IMR-90 (cell line): ENCODE measurements at regions not wholly inside any gene's neighbourhood (a gene's known extent, or its start where the extent isn't known, plus 50 kb on each side); places are given as distances from the start of the nearest gene placed in this dataset.

ENCODE experiments used
- ATAC-seq: fragments of 200-7000 bp; cut with Tn5 transposase; 2 replicates; pipeline ENCODE4 v1.9.1; 2020; ENCODE audit warnings: low read depth, mild to moderate bottlenecking, moderate library complexity
- BruUV-seq: library from RNA; stranded (reverse); fragments of 400-500 nt; replicated peaks from 2 replicates; lab custom pipeline; 2021; lab: Mats Ljungman, UMichigan
- CTCF ChIA-PET: fragments of 300-600 bp; formaldehyde crosslinking; extraction: SDS; loops from one replicate; lab custom pipeline; 2021; ENCODE audit warnings: antibody characterized with exemption; lab: Yijun Ruan, JAX
- POLR2A ChIA-PET: fragments of 300-600 bp; sonication (Branson Sonifier 250); formaldehyde crosslinking; loops from one replicate; lab custom pipeline; 2022; ENCODE audit warnings: antibody characterized with exemption; ENCODE audit not compliant: unreplicated experiment; lab: Charles Lee
- DNase-seq: peaks from one replicate; pipeline ENCODE4 v3.0.0; 2013
- H2AFZ ChIP-seq: replicated peaks from 2 replicates; pipeline ENCODE3; 2013; ENCODE audit warnings: low read length, mild to moderate bottlenecking; ENCODE audit not compliant: poor library complexity
- H2AK5ac ChIP-seq: 2 replicates; pipeline ENCODE4 v1.6.1; 2013; ENCODE audit warnings: low read depth, low read length, inconsistent platforms
- H2AK9ac ChIP-seq: replicated peaks from 2 replicates; pipeline ENCODE3; 2013; ENCODE audit warnings: mild to moderate bottlenecking, low read depth, low read length, moderate library complexity; ENCODE audit not compliant: poor library complexity
- H2BK120ac ChIP-seq: 2 replicates; pipeline ENCODE4 v1.6.1; 2013; ENCODE audit warnings: low read depth, low read length, inconsistent platforms
- H2BK15ac ChIP-seq: 3 replicates; pipeline ENCODE4 v1.6.1; 2013; ENCODE audit warnings: low read depth, low read length, inconsistent platforms
- H2BK20ac ChIP-seq: 2 replicates; pipeline ENCODE4 v1.6.1; 2013; ENCODE audit warnings: low read depth, mild to moderate bottlenecking, inconsistent platforms, low read length, moderate library complexity
- H2BK5ac ChIP-seq: 2 replicates; pipeline ENCODE4 v1.6.1; 2013; ENCODE audit warnings: mild to moderate bottlenecking, low read depth, low read length, inconsistent platforms; ENCODE audit not compliant: poor library complexity, severe bottlenecking
- H3K14ac ChIP-seq: replicated peaks from 2 replicates; pipeline ENCODE4 v1.6.1; 2013; ENCODE audit warnings: low read depth, low read length, inconsistent platforms
- H3K18ac ChIP-seq: 2 replicates; pipeline ENCODE4 v1.6.1; 2013; ENCODE audit warnings: low read depth, low read length, control low read depth
- H3K23ac ChIP-seq: 2 replicates; pipeline ENCODE4 v1.6.1; 2013; ENCODE audit warnings: low read depth, low read length, inconsistent platforms
- H3K27ac ChIP-seq: 2 replicates; pipeline ENCODE4 v1.5.1; 2013; ENCODE audit warnings: mild to moderate bottlenecking, control low read depth, low read length; ENCODE audit not compliant: insufficient read depth
- H3K27me3 ChIP-seq: 2 replicates; pipeline ENCODE4 v1.6.1; 2013; ENCODE audit warnings: low read length; ENCODE audit not compliant: control insufficient read depth, insufficient read depth
- H3K36me3 ChIP-seq: 2 replicates; pipeline ENCODE4 v1.6.1; 2013; ENCODE audit warnings: low read length, mixed read lengths; ENCODE audit not compliant: control insufficient read depth, insufficient read depth
- H3K4ac ChIP-seq: 2 replicates; pipeline ENCODE4 v1.6.1; 2013; ENCODE audit warnings: low read depth, low read length, inconsistent platforms
- H3K4me1 ChIP-seq: 2 replicates; pipeline ENCODE4 v1.6.1; 2013; ENCODE audit warnings: low read length, mixed read lengths; ENCODE audit not compliant: control insufficient read depth, insufficient read depth
- H3K4me2 ChIP-seq: 2 replicates; pipeline ENCODE4 v1.6.1; 2013; ENCODE audit warnings: low read depth, mild to moderate bottlenecking, control low read depth, low read length, moderate library complexity
- H3K4me3 ChIP-seq: 2 replicates; pipeline ENCODE4 v1.5.1; 2013; ENCODE audit warnings: low read depth, mild to moderate bottlenecking, control low read depth, low read length, moderate library complexity; ENCODE audit not compliant: insufficient read depth
- H3K56ac ChIP-seq: 2 replicates; pipeline ENCODE4 v1.6.1; 2013; ENCODE audit warnings: low read length, inconsistent platforms; ENCODE audit not compliant: insufficient read depth; ENCODE audit errors: extremely low read depth
- H3K79me1 ChIP-seq, 2 experiments: 2 replicates each; pipeline ENCODE4 v1.6.1; 2013; ENCODE audit warnings: low read length in 2 of 2, inconsistent platforms in 1 of 2, low read depth in 1 of 2
- H3K9ac ChIP-seq: 2 replicates; pipeline ENCODE4 v1.6.1; 2013; ENCODE audit warnings: low read depth, low read length, control low read depth
- H3K9me1 ChIP-seq: 2 replicates; pipeline ENCODE4 v1.6.1; 2013; ENCODE audit warnings: low read length, inconsistent platforms; ENCODE audit not compliant: insufficient read depth
- H3K9me3 ChIP-seq: 2 replicates; pipeline ENCODE4 v1.6.1; 2013; ENCODE audit warnings: low read length; ENCODE audit not compliant: control insufficient read depth, insufficient read depth
- H4K20me1 ChIP-seq: 2 replicates; pipeline ENCODE4 v1.6.1; 2013; ENCODE audit warnings: low read length, inconsistent platforms; ENCODE audit not compliant: insufficient read depth
- H4K5ac ChIP-seq: 2 replicates; pipeline ENCODE4 v1.6.1; 2013; ENCODE audit warnings: mild to moderate bottlenecking, low read depth, low read length, control low read depth
- H4K8ac ChIP-seq, 2 experiments: 2 replicates each; pipeline ENCODE4 v1.6.1; 2013; ENCODE audit warnings: low read depth in 2 of 2, low read length in 2 of 2, control low read depth in 1 of 2, inconsistent platforms in 1 of 2
- H4K91ac ChIP-seq: 2 replicates; pipeline ENCODE4 v1.6.1; 2013; ENCODE audit warnings: low read depth, low read length, inconsistent platforms; ENCODE audit not compliant: insufficient read depth
- BHLHE40 ChIP-seq: fragments of 150-350 bp; IDR thresholded peaks from 2 replicates; pipeline ENCODE4 v1.6.1; 2016; ENCODE audit warnings: mild to moderate bottlenecking, low read depth, low read length
- CEBPB ChIP-seq: IDR thresholded peaks from 2 replicates; pipeline ENCODE4 v1.6.1; 2012; ENCODE audit warnings: low read depth, low read length, improper control_type of control experiment
- CHD1 ChIP-seq: IDR thresholded peaks from 2 replicates; pipeline ENCODE4 v1.6.1; 2012; ENCODE audit warnings: low read depth, low read length, improper control_type of control experiment
- FOS ChIP-seq: fragments of 150-350 bp; IDR thresholded peaks from 2 replicates; pipeline ENCODE4 v1.6.1; 2016; ENCODE audit warnings: low read depth, low read length
- MAFK ChIP-seq: IDR thresholded peaks from 2 replicates; pipeline ENCODE4 v1.6.1; 2012; ENCODE audit warnings: low read depth, low read length, improper control_type of control experiment
- MAZ ChIP-seq: IDR thresholded peaks from 2 replicates; pipeline ENCODE4 v1.6.1; 2012; ENCODE audit warnings: low read depth, mild to moderate bottlenecking, low read length, improper control_type of control experiment, moderate library complexity, borderline replicate concordance
- MXI1 ChIP-seq: IDR thresholded peaks from 2 replicates; pipeline ENCODE4 v1.6.1; 2012; ENCODE audit warnings: low read depth, mild to moderate bottlenecking, low read length, moderate library complexity, borderline replicate concordance
- NFE2L2 ChIP-seq: fragments of 150-350 bp; IDR thresholded peaks from 2 replicates; pipeline ENCODE4 v1.6.1; 2016; ENCODE audit warnings: low read depth, mild to moderate bottlenecking, low read length
- POLR2A ChIP-seq: IDR thresholded peaks from 2 replicates; pipeline ENCODE4 v1.6.1; 2012; ENCODE audit warnings: mild to moderate bottlenecking, low read depth, low read length
- RAD21 ChIP-seq: IDR thresholded peaks from 2 replicates; pipeline ENCODE4 v1.6.1; 2012; ENCODE audit warnings: low read length, improper control_type of control experiment
- RCOR1 ChIP-seq: IDR thresholded peaks from 2 replicates; pipeline ENCODE4 v1.6.1; 2012; ENCODE audit warnings: mild to moderate bottlenecking, low read length, improper control_type of control experiment; ENCODE audit not compliant: insufficient replicate concordance
- RFX5 ChIP-seq: IDR thresholded peaks from 2 replicates; pipeline ENCODE4 v1.8.0; 2012; ENCODE audit warnings: low read depth, mild to moderate bottlenecking, low read length, moderate library complexity
- SMC3 ChIP-seq: fragments of 150-350 bp; IDR thresholded peaks from 2 replicates; pipeline ENCODE4 v1.6.1; 2016; ENCODE audit warnings: low read depth, mild to moderate bottlenecking, antibody characterized with exemption, low read length, moderate library complexity
- WGBS, 2 experiments: methylation state at CpG; one replicate each; pipeline versions ENCODE4 v1.1.5 to v1.1.7; 2013; ENCODE audit warnings: missing lambda C conversion rate in 2 of 2; ENCODE audit not compliant: insufficient read length in 1 of 2; ENCODE audit errors: extremely low coverage in 2 of 2; 5-methylcytosine and 5-hydroxymethylcytosine counted together
- dilution Hi-C: fragments of 300-500 bp; cut with HindIII; formaldehyde crosslinking; loops from one replicate; pipeline ENCODE4 v1.14.3; 2018; ENCODE audit warnings: low sequenced_read_pairs; ENCODE audit not compliant: unreplicated experiment
- in situ Hi-C: fragments of 300-500 bp; cut with MboI; formaldehyde crosslinking; loops from 3 replicates; pipeline ENCODE4 v1.14.3; 2019; ENCODE audit warnings: low sequenced_read_pairs, inconsistent platforms, mixed read lengths
- intact Hi-C: fragments of 100-400 bp; cut with micrococcal nuclease; formaldehyde crosslinking; loops from 2 replicates; pipeline ENCODE4 v1.10.0; 2022
- TF ChIP-seq, protein P1 (sequence below): fragments of 150-350 bp; IDR thresholded peaks from 2 replicates; pipeline ENCODE4 v1.6.1; 2016; ENCODE audit warnings: low read depth, mild to moderate bottlenecking, low read length, moderate library complexity, borderline replicate concordance
- TF ChIP-seq, protein P2 (sequence below): conservative IDR thresholded peaks from 2 replicates; pipeline ENCODE4 v1.5.1; 2012; ENCODE audit warnings: mild to moderate bottlenecking, low read depth, low read length, improper control_type of control experiment
- TF ChIP-seq, protein P3 (sequence below): fragments of 150-350 bp; IDR thresholded peaks from 2 replicates; pipeline ENCODE4 v1.6.1; 2017; ENCODE audit warnings: mild to moderate bottlenecking, antibody characterized with exemption, low read length, low read depth

DNA sequence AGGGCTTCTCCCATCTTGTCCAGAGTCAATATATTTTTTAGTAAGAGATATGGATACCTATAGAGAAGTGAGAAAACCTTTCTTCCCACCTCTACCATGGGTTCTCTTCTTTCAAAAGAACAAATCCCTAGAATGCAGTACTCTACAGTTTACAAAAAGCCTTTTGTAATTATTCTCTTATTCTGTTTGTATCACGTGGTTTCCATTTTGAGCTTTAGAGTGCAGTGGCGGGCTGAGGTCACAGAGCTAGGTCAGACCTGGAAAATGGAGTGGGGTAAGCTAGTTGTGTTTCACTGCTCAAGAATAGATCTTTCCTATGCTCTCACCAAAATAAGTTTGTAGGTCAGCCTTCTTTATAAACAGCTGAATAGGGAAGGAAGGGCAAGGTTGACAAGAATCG is 85.3 kb upstream of the MAF start:
- DNase-seq, result no peak
- H3K9me1 ChIP-seq, result no peaks in the 10 kb centered on the region
- H3K18ac ChIP-seq, result no peak overlapping the region
- no peak overlapping the region for H2AK5ac ChIP-seq
- no CpG with 5 or more reads among the region's 3 CpGs for WGBS, 2 experiments
- no peak overlapping the region for H3K9ac ChIP-seq
- no peak overlapping the region for H2BK20ac ChIP-seq
- ATAC-seq, result no peak
- H4K20me1 ChIP-seq, result no peaks in the 10 kb centered on the region
- no peak overlapping the region for H3K27ac ChIP-seq
- no peak overlapping the region for H3K14ac ChIP-seq
- CTCF ChIA-PET, result no interaction called here
- peaks cover 6% of the 10 kb centered on the region for H3K9me3 ChIP-seq
- no peak overlapping the region for H2BK120ac ChIP-seq
- H3K56ac ChIP-seq, result no peak overlapping the region
- no peak overlapping the region for H4K5ac ChIP-seq
- dilution Hi-C loops, result no loop called here
- no peaks in the 10 kb centered on the region for H3K79me1 ChIP-seq
- no peaks in the 10 kb centered on the region for H3K27me3 ChIP-seq
- no peak overlapping the region for H3K4me3 ChIP-seq
- H2BK15ac ChIP-seq, result no peak overlapping the region
- POLR2A ChIA-PET, result no interaction called here
- intact Hi-C loops, result no loop called here
- H2AK9ac ChIP-seq, result no peak overlapping the region
- no peak for TF ChIP-seq BHLHE40
- no peak for TF ChIP-seq SMC3
- no peak for TF ChIP-seq RFX5
- TF ChIP-seq MAFK, result no peak
- no peak for TF ChIP-seq RAD21
- TF ChIP-seq CEBPB, result no peak
- TF ChIP-seq, protein P1, sequence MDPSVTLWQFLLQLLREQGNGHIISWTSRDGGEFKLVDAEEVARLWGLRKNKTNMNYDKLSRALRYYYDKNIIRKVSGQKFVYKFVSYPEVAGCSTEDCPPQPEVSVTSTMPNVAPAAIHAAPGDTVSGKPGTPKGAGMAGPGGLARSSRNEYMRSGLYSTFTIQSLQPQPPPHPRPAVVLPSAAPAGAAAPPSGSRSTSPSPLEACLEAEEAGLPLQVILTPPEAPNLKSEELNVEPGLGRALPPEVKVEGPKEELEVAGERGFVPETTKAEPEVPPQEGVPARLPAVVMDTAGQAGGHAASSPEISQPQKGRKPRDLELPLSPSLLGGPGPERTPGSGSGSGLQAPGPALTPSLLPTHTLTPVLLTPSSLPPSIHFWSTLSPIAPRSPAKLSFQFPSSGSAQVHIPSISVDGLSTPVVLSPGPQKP, result no peak
- TF ChIP-seq, protein P2, sequence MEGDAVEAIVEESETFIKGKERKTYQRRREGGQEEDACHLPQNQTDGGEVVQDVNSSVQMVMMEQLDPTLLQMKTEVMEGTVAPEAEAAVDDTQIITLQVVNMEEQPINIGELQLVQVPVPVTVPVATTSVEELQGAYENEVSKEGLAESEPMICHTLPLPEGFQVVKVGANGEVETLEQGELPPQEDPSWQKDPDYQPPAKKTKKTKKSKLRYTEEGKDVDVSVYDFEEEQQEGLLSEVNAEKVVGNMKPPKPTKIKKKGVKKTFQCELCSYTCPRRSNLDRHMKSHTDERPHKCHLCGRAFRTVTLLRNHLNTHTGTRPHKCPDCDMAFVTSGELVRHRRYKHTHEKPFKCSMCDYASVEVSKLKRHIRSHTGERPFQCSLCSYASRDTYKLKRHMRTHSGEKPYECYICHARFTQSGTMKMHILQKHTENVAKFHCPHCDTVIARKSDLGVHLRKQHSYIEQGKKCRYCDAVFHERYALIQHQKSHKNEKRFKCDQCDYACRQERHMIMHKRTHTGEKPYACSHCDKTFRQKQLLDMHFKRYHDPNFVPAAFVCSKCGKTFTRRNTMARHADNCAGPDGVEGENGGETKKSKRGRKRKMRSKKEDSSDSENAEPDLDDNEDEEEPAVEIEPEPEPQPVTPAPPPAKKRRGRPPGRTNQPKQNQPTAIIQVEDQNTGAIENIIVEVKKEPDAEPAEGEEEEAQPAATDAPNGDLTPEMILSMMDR, result no peak
- TF ChIP-seq, protein P3, sequence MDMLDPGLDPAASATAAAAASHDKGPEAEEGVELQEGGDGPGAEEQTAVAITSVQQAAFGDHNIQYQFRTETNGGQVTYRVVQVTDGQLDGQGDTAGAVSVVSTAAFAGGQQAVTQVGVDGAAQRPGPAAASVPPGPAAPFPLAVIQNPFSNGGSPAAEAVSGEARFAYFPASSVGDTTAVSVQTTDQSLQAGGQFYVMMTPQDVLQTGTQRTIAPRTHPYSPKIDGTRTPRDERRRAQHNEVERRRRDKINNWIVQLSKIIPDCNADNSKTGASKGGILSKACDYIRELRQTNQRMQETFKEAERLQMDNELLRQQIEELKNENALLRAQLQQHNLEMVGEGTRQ, result no peak
- no peak for TF ChIP-seq CHD1
- TF ChIP-seq RCOR1, result no peak
- no peak for TF ChIP-seq MXI1
- TF ChIP-seq MAZ, result no peak
- no peak for TF ChIP-seq FOS
- TF ChIP-seq NFE2L2, result no peak
- no peak for TF ChIP-seq POLR2A
- no peak overlapping the region for H4K91ac ChIP-seq
- no TSS peak for BruUV-seq
- no peak overlapping the region for H4K8ac ChIP-seq
- no peaks in the 10 kb centered on the region for H3K4me1 ChIP-seq
- in situ Hi-C loops, result no loop called here
- H3K23ac ChIP-seq, result no peak overlapping the region
- H2BK5ac ChIP-seq, result no peak overlapping the region
- no peaks in the 10 kb centered on the region for H3K36me3 ChIP-seq
- H2AFZ ChIP-seq, result no peak overlapping the region
- H3K4ac ChIP-seq, result no peak overlapping the region
- no peak overlapping the region for H3K4me2 ChIP-seq
